ENCODE measurements at regions not wholly inside any gene's neighbourhood (a gene's known extent, or its start where the extent isn't known, plus 50 kb on each side); places are given as distances from the start of the nearest gene placed in this dataset.
A peak's percentile ranks its signal among the peaks of the same experiment; 100 is the strongest.

DNA sequence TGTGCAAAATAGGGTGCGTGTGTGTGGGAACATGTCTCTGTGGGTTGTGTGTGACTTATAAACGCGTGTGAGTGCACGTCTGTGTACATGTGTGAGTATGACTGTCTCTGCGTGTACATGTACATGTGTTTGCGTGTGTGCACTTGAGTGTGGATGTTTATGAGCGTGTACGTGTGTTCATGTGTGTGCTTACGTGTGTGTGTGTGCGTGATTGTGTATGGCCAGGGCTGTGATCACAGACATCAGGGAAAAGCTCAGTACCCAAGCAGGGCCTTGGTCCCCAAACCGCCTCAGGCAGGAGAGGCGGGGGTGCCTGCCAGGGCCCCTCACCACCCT lies 326.3 kb upstream of the DIO3 start:
- Histone ChIP-seq H3K4me2 (ENCODE audit: low read length) (no peak overlapping the region), H3K9me2 (ENCODE audit: insufficient read depth, low read length) (no peaks in the 10 kb centered on the region), H3K79me2 (replicated peaks; ENCODE audit: insufficient read depth, low read length) (no peaks in the 10 kb centered on the region), H4K20me1 (ENCODE audit: insufficient read depth) (no peaks in the 10 kb centered on the region), H2AFZ (ENCODE audit: low read depth, low read length) (no peak overlapping the region), H3K27me3 (ENCODE audit: insufficient read depth, low read depth, low read length) (no peaks in the 10 kb centered on the region), H3K9me3 (ENCODE audit: low read length) (no peaks in the 10 kb centered on the region), H3F3A (ENCODE audit: insufficient read depth, low read length, poor library complexity, severe bottlenecking) (no peaks in the 10 kb centered on the region), H3K27ac (ENCODE audit: low read length) (no peak overlapping the region), H3K4me3 (ENCODE audit: low read length) (no peak overlapping the region), H3K9ac (ENCODE audit: low read length) (no peak overlapping the region), H3K36me3 (ENCODE audit: insufficient read depth, low read length) (no peaks in the 10 kb centered on the region)
- TF ChIP-seq, protein P1, sequence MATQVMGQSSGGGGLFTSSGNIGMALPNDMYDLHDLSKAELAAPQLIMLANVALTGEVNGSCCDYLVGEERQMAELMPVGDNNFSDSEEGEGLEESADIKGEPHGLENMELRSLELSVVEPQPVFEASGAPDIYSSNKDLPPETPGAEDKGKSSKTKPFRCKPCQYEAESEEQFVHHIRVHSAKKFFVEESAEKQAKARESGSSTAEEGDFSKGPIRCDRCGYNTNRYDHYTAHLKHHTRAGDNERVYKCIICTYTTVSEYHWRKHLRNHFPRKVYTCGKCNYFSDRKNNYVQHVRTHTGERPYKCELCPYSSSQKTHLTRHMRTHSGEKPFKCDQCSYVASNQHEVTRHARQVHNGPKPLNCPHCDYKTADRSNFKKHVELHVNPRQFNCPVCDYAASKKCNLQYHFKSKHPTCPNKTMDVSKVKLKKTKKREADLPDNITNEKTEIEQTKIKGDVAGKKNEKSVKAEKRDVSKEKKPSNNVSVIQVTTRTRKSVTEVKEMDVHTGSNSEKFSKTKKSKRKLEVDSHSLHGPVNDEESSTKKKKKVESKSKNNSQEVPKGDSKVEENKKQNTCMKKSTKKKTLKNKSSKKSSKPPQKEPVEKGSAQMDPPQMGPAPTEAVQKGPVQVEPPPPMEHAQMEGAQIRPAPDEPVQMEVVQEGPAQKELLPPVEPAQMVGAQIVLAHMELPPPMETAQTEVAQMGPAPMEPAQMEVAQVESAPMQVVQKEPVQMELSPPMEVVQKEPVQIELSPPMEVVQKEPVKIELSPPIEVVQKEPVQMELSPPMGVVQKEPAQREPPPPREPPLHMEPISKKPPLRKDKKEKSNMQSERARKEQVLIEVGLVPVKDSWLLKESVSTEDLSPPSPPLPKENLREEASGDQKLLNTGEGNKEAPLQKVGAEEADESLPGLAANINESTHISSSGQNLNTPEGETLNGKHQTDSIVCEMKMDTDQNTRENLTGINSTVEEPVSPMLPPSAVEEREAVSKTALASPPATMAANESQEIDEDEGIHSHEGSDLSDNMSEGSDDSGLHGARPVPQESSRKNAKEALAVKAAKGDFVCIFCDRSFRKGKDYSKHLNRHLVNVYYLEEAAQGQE (IDR thresholded peaks at IDR 0.05; ENCODE audit: borderline replicate concordance): no peak
- TF ChIP-seq, protein P2, sequence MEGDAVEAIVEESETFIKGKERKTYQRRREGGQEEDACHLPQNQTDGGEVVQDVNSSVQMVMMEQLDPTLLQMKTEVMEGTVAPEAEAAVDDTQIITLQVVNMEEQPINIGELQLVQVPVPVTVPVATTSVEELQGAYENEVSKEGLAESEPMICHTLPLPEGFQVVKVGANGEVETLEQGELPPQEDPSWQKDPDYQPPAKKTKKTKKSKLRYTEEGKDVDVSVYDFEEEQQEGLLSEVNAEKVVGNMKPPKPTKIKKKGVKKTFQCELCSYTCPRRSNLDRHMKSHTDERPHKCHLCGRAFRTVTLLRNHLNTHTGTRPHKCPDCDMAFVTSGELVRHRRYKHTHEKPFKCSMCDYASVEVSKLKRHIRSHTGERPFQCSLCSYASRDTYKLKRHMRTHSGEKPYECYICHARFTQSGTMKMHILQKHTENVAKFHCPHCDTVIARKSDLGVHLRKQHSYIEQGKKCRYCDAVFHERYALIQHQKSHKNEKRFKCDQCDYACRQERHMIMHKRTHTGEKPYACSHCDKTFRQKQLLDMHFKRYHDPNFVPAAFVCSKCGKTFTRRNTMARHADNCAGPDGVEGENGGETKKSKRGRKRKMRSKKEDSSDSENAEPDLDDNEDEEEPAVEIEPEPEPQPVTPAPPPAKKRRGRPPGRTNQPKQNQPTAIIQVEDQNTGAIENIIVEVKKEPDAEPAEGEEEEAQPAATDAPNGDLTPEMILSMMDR (IDR thresholded peaks at IDR 0.05; ENCODE audit: poor library complexity, severe bottlenecking): no peak
- TF ChIP-seq MXI1 (conservative IDR thresholded peaks at IDR 0.05; ENCODE audit: poor library complexity, severe bottlenecking): no peak
- TF ChIP-seq SMC3 (conservative IDR thresholded peaks at IDR 0.05; ENCODE audit: poor library complexity): no peak
- no peak for TF ChIP-seq EZH2 (IDR thresholded peaks at IDR 0.05; ENCODE audit: borderline replicate concordance, insufficient read depth, low read length, poor library complexity, severe bottlenecking)
- TF ChIP-seq POLR2AphosphoS5 (IDR thresholded peaks at IDR 0.05): no peak
- TF ChIP-seq RAD21 (conservative IDR thresholded peaks at IDR 0.05): no peak
- TF ChIP-seq EP300 (conservative IDR thresholded peaks at IDR 0.05; ENCODE audit: poor library complexity, severe bottlenecking): no peak
- no peak for TF ChIP-seq TAF1 (IDR thresholded peaks at IDR 0.05; ENCODE audit: low read depth)

DNA sequence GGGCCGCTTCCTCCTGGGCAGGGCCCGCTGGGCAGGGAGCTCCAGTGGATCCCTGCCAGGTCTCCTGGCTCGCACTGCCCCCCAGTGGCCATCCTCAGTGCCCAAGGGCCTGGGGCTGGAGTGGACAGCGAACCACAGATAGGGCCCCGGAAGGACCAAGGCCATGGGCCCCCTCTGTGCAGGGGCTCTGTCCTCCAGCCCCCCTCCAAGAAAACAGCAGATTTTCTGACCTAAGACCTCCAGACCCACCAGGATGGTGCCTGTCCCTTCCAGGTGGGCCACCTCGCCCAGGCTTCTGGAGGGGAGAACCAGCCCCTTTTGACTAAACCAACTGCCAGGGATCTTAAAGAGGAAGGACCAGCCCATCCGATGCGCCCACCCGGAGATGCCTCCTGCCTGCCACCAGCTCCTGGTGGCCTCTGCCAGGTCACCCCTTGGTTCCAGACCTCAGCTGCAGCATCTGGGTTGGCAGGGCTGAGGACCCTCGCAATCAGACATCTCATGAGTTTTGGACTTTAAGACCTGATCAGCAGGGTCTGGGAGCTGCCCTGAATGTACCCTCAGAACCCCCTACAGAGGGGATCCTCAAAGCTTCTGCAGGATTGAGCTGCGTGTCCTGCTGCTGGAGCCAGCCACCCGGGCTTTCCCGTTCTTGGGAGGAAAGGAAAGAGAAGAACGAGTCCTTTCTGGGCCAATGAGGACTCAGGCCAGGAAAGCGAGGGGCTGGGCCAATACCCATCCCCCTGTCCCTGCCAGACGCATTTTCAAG lies 325.8 kb upstream of the DIO3 start:
- Histone ChIP-seq H3K36me3 (ENCODE audit: insufficient read depth, low read length) (no peaks in the 10 kb centered on the region), H3K79me2 (replicated peaks; ENCODE audit: insufficient read depth, low read length) (no peaks in the 10 kb centered on the region), H3K9ac (ENCODE audit: low read length) (no peak overlapping the region), H3K9me3 (ENCODE audit: low read length) (no peaks in the 10 kb centered on the region), H3F3A (ENCODE audit: insufficient read depth, low read length, poor library complexity, severe bottlenecking) (no peaks in the 10 kb centered on the region), H3K27me3 (ENCODE audit: insufficient read depth, low read depth, low read length) (no peaks in the 10 kb centered on the region), H3K4me2 (ENCODE audit: low read length) (no peak overlapping the region), H3K9me2 (ENCODE audit: insufficient read depth, low read length) (no peaks in the 10 kb centered on the region), H4K20me1 (ENCODE audit: insufficient read depth) (no peaks in the 10 kb centered on the region), H2AFZ (ENCODE audit: low read depth, low read length) (no peak overlapping the region), H3K27ac (ENCODE audit: low read length) (no peak overlapping the region), H3K4me3 (ENCODE audit: low read length) (no peak overlapping the region)
- TF ChIP-seq, protein P1 (IDR thresholded peaks at IDR 0.05; ENCODE audit: borderline replicate concordance): no peak
- TF ChIP-seq POLR2AphosphoS5 (IDR thresholded peaks at IDR 0.05) (no peak), EP300 (conservative IDR thresholded peaks at IDR 0.05; ENCODE audit: poor library complexity, severe bottlenecking) (no peak), EZH2 (IDR thresholded peaks at IDR 0.05; ENCODE audit: borderline replicate concordance, insufficient read depth, low read length, poor library complexity, severe bottlenecking) (no peak), RAD21 (conservative IDR thresholded peaks at IDR 0.05) (peak; percentile 57), MXI1 (conservative IDR thresholded peaks at IDR 0.05; ENCODE audit: poor library complexity, severe bottlenecking) (no peak), SMC3 (conservative IDR thresholded peaks at IDR 0.05; ENCODE audit: poor library complexity) (peak; percentile 56), TAF1 (IDR thresholded peaks at IDR 0.05; ENCODE audit: low read depth) (no peak)
- TF ChIP-seq, protein P2 (IDR thresholded peaks at IDR 0.05; ENCODE audit: poor library complexity, severe bottlenecking): peak; percentile 46

Measured in neural cell (in vitro differentiated cells).